GM18511 (cell line): ENCODE measurements at regions not wholly inside any gene's neighbourhood (a gene's known extent, or its start where the extent isn't known, plus 50 kb on each side); places are given as distances from the start of the nearest gene placed in this dataset.

Experiments
- ATAC-seq: cut with Tn5 transposase; IDR thresholded peaks from one replicate; pipeline ENCODE4 v1.9.1; 2021; ENCODE audit warnings: mild to moderate bottlenecking, moderate library complexity; ENCODE audit not compliant: unreplicated experiment

GRCh38 chrX:130974323-130974722 lies 71.3 kb upstream of the ENOX2 start:
- ATAC-seq: no peak

DNA sequence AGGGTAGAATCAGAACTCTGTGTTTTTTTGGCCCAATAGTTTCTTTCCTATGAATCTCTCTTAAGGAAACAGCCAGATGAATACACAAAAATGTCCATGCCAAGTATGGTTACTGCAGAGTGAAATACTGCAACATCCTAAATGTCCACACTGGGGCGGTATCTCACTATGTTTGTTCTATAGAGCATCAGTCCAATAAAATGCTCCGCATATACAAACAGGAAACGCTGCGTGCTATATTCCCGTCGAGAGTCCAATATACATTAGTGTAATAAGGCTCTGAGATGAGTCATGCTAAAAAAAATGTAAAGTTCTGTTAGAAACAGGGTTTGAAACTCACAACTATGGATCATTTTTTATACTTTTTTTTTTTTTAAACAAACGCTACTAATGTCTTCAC lies 72.9 kb upstream of the ENOX2 start:
- ATAC-seq: peak; percentile 78

GRCh38 chrX:130981836-130982235 lies 76.3 kb upstream of the ARHGAP36 start:
- no peak for ATAC-seq

GRCh38 chrX:130984782-130985181 lies 73.4 kb upstream of the ARHGAP36 start:
- ATAC-seq: no peak

- ATAC-seq: no peak
These were observed 70.9 kb upstream of the ARHGAP36 start for GRCh38 chrX:130987241-130987640.

- no peak for ATAC-seq
These were observed 67.4 kb upstream of the ARHGAP36 start for GRCh38 chrX:130990723-130991122.

DNA sequence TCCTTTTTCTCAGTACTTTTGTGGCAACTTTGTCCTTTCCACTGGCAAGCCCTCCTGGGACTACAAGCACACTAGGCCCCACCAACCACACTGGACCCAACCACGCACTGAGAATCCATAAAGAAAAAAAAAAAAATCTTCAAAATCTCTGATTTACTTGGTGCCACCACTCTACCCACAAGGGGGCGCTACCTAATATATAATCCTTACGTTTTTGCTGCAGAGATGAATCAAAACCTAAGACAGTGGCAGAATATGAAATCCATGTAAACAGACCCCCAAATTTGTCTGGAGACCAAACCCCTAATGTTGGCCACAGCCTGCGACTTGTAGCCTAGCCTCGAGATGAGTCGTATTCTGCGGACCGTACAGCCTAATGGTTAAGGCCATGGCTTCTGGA lies 63.5 kb upstream of the ARHGAP36 start:
- no peak for ATAC-seq

DNA sequence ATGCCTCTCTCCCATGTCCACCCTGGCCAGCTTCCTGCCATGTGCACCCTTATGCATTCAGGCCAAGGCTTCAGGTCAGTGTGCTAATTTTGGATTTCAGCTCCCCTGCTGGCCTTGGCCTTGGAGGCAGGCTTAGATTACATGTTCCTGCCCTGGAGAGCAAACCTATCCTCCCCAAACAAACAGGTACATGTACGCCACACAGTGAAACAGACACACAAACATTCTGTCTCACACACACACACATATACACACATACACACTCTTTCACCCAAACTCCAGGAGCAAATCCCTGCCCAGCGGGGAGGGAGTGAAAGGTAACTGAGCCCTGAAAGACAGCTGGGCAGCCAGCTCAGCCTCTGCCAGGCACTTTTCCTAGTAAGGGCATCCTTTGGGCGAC lies 62.7 kb upstream of the ARHGAP36 start:
- ATAC-seq: no peak

- no peak for ATAC-seq
These were observed 60.8 kb upstream of the ARHGAP36 start for GRCh38 chrX:130997314-130997713.

- ATAC-seq: no peak
These were observed 58.8 kb upstream of the ARHGAP36 start for GRCh38 chrX:130999360-130999759.
